ENCODE measurements at regions not wholly inside any gene's neighbourhood (a gene's known extent, or its start where the extent isn't known, plus 50 kb on each side); places are given as distances from the start of the nearest gene placed in this dataset.
"Not testable (repeated sequence)": the region's sequence is repeated elsewhere in the genome, so short reads cannot be mapped to it uniquely, and the experiment has no call there.

DNA sequence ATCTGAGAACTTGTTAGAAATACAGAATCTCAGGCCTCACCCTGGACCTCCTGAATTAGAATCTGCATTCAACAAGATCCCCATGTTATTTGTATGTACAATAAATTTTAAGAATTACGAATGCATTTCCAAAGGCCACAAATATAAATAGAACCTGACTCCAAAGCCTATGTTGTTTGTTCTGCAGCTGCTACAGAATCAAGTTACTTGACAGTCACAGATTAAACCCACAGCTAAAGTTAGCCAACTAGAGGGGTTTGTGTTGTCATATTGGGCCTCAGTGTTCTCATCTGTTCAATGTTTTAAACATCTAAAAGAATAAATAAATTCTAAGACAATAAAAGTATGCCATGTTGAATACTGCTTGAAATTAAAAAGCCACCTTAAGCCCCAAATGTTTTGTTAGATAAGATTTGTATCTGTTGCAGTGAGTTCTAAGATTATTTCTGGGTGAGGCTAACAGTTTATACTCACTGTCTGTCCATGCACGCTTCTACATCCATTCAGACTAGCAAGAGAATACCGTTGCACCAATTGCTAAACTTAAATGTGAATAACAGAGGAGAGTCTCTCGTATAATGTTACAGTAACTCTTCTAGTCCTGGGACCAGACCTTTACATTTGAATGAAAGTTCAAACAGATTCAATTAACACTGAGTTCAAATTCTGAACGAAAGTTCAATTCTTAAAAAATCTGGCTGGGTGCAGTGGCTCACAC lies 200.4 kb downstream of the MEMO1 start:
- no peak overlapping the region for H2AFZ ChIP-seq (ENCODE audit: insufficient read depth, low read depth, low read length, poor library complexity, severe bottlenecking)
- WGBS (ENCODE audit: insufficient coverage) = 100% methylated on average over 2 of the region's 5 CpGs

DNA sequence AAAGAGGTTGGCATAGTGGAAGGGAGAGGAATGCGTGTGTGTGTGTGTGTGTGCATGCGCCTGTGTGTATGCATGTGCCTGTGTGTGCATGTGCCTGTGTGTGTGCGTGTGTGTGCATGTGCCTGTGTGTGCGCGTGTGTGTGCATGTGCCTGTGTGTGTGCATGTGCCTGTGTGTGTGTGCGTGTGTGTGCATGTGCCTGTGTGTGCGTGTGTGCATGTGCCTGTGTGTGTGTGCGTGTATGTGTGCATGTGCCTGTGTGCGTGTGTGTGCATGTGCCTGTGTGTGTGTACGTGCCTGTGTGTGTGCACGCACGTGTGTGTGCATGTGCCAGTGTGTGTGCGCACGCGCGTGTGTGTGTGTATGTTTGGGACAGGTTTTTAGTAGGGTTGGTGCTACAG lies 205.1 kb downstream of the MEMO1 start:
- intact Hi-C loops (cut with micrococcal nuclease) = no loop called here
- Histone ChIP-seq H3K9ac (ENCODE audit: low read length) (no peak overlapping the region), H3K27me3 (replicated peaks in 1 of 4; ENCODE audit: control extremely low read depth in 1 of 4, control insufficient read depth in 3 of 4, insufficient read depth in 4 of 4, low read length in 3 of 4) (no peaks in the 10 kb centered on the region), H3K4me3 (ENCODE audit: control extremely low read depth in 1 of 5, extremely low read depth in 1 of 5, insufficient read depth in 1 of 5, low read depth in 2 of 5, low read length in 4 of 5) (no peak overlapping the region), H3K9me3 (ENCODE audit: control extremely low read depth in 1 of 3, control insufficient read depth in 2 of 3, insufficient read depth in 1 of 3, low read length in 2 of 3) (peaks cover 0 to 4% (median 0%) of the 10 kb centered on the region in 3 donors), H4K20me1 (ENCODE audit: control insufficient read depth, insufficient read depth, low read length, poor library complexity, severe bottlenecking) (no peaks in the 10 kb centered on the region), H3K36me3 (replicated peaks in 1 of 2; ENCODE audit: control extremely low read depth in 1 of 2, control insufficient read depth in 1 of 2, extremely low read depth in 1 of 2, insufficient read depth in 2 of 2, low read length in 1 of 2) (no peaks in the 10 kb centered on the region), H3K27ac (ENCODE audit: low read length in 2 of 2) (no peak overlapping the region), H3K4me1 (ENCODE audit: control insufficient read depth in 2 of 2, insufficient read depth in 2 of 2, low read length in 2 of 2) (no peaks in the 10 kb centered on the region), H3K4me2 (replicated peaks; ENCODE audit: low read depth, low read length, poor library complexity, severe bottlenecking) (no peak overlapping the region), H3K79me2 (ENCODE audit: control insufficient read depth, insufficient read depth, low read length) (no peaks in the 10 kb centered on the region), H2AFZ (ENCODE audit: insufficient read depth, low read depth, low read length, poor library complexity, severe bottlenecking) (no peak overlapping the region)
- H3K27ac Mint-ChIP-seq = no peak overlapping the region
- ChIA-PET POLR2A (no interaction called here), CTCF (no interaction called here)
- H3K27me3 Mint-ChIP-seq = peaks cover 3% of the 10 kb centered on the region
- H3K4me1 Mint-ChIP-seq = no peaks in the 10 kb centered on the region
- H3K4me3 Mint-ChIP-seq = no peak overlapping the region
- no peaks in the 10 kb centered on the region for H3K9me3 Mint-ChIP-seq (ENCODE audit: insufficient read depth)
- WGBS (ENCODE audit: insufficient coverage) = 89% methylated on average over 16 of the region's 16 CpGs
- DNase-seq (no peak), ATAC-seq (ENCODE audit: low read depth) (no peak)
- TF ChIP-seq, protein P1, sequence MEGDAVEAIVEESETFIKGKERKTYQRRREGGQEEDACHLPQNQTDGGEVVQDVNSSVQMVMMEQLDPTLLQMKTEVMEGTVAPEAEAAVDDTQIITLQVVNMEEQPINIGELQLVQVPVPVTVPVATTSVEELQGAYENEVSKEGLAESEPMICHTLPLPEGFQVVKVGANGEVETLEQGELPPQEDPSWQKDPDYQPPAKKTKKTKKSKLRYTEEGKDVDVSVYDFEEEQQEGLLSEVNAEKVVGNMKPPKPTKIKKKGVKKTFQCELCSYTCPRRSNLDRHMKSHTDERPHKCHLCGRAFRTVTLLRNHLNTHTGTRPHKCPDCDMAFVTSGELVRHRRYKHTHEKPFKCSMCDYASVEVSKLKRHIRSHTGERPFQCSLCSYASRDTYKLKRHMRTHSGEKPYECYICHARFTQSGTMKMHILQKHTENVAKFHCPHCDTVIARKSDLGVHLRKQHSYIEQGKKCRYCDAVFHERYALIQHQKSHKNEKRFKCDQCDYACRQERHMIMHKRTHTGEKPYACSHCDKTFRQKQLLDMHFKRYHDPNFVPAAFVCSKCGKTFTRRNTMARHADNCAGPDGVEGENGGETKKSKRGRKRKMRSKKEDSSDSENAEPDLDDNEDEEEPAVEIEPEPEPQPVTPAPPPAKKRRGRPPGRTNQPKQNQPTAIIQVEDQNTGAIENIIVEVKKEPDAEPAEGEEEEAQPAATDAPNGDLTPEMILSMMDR (IDR thresholded peaks at IDR 0.05) = no peak

More for the DNA sequence above, 200.4 kb downstream of the MEMO1 start:
- ChIA-PET CTCF (no interaction called here), POLR2A (no interaction called here)
- no peak for ATAC-seq (ENCODE audit: low read depth)
- Histone ChIP-seq H3K9ac (ENCODE audit: low read length) (no peak overlapping the region), H3K4me3 (ENCODE audit: control extremely low read depth in 1 of 5, extremely low read depth in 1 of 5, insufficient read depth in 1 of 5, low read depth in 2 of 5, low read length in 4 of 5) (no peak overlapping the region), H3K27ac (ENCODE audit: low read length in 2 of 2) (no peak overlapping the region), H4K20me1 (ENCODE audit: control insufficient read depth, insufficient read depth, low read length, poor library complexity, severe bottlenecking) (no peaks in the 10 kb centered on the region), H3K4me1 (ENCODE audit: control insufficient read depth in 2 of 2, insufficient read depth in 2 of 2, low read length in 2 of 2) (peaks cover 15 to 16% of the 10 kb centered on the region in 2 donors), H3K79me2 (ENCODE audit: control insufficient read depth, insufficient read depth, low read length) (no peaks in the 10 kb centered on the region), H3K9me3 (ENCODE audit: control extremely low read depth in 1 of 3, control insufficient read depth in 2 of 3, insufficient read depth in 1 of 3, low read length in 2 of 3) (peaks cover 0 to 4% (median 0%) of the 10 kb centered on the region in 3 donors), H3K27me3 (replicated peaks in 1 of 4; ENCODE audit: control extremely low read depth in 1 of 4, control insufficient read depth in 3 of 4, insufficient read depth in 4 of 4, low read length in 3 of 4) (no peaks in the 10 kb centered on the region), H3K4me2 (replicated peaks; ENCODE audit: low read depth, low read length, poor library complexity, severe bottlenecking) (no peak overlapping the region), H3K36me3 (replicated peaks in 1 of 2; ENCODE audit: control extremely low read depth in 1 of 2, control insufficient read depth in 1 of 2, extremely low read depth in 1 of 2, insufficient read depth in 2 of 2, low read length in 1 of 2) (no peaks in the 10 kb centered on the region)
- no peaks in the 10 kb centered on the region for H3K9me3 Mint-ChIP-seq (ENCODE audit: insufficient read depth)
- TF ChIP-seq EZH2 (IDR thresholded peaks at IDR 0.05; ENCODE audit: borderline replicate concordance, insufficient read depth, low read depth, low read length, poor library complexity, severe bottlenecking) = no peak
- TF ChIP-seq, protein P1 (IDR thresholded peaks at IDR 0.05) = no peak
- no peak overlapping the region for H3K4me3 Mint-ChIP-seq
- no peak overlapping the region for H3K27ac Mint-ChIP-seq
- DNase-seq = no peak
- peaks cover 15% of the 10 kb centered on the region for H3K4me1 Mint-ChIP-seq
- intact Hi-C loops (cut with micrococcal nuclease) = no loop called here
- H3K27me3 Mint-ChIP-seq = no peaks in the 10 kb centered on the region

GRCh38 chr2:31803481-31804153 lies 207.2 kb downstream of the MEMO1 start:
- intact Hi-C loops (cut with micrococcal nuclease); H3K27ac Mint-ChIP-seq; H3K9ac ChIP-seq (ENCODE audit: low read length); H2AFZ ChIP-seq (ENCODE audit: insufficient read depth, low read depth, low read length, poor library complexity, severe bottlenecking); H3K27me3 Mint-ChIP-seq; DNase-seq; H3K4me2 ChIP-seq (replicated peaks; ENCODE audit: low read depth, low read length, poor library complexity, severe bottlenecking); H3K27me3 ChIP-seq (replicated peaks in 1 of 4; ENCODE audit: control extremely low read depth in 1 of 4, control insufficient read depth in 3 of 4, insufficient read depth in 4 of 4, low read length in 3 of 4); POLR2A ChIA-PET; H3K27ac ChIP-seq (ENCODE audit: low read length in 2 of 2); H3K79me2 ChIP-seq (ENCODE audit: control insufficient read depth, insufficient read depth, low read length); H3K4me3 ChIP-seq (ENCODE audit: control extremely low read depth in 1 of 5, extremely low read depth in 1 of 5, insufficient read depth in 1 of 5, low read depth in 2 of 5, low read length in 4 of 5); H3K9me3 Mint-ChIP-seq (ENCODE audit: insufficient read depth); H3K4me1 Mint-ChIP-seq; CTCF ChIA-PET; H3K9me3 ChIP-seq (ENCODE audit: control extremely low read depth in 1 of 3, control insufficient read depth in 2 of 3, insufficient read depth in 1 of 3, low read length in 2 of 3); ATAC-seq (ENCODE audit: low read depth); H3K4me3 Mint-ChIP-seq; H4K20me1 ChIP-seq (ENCODE audit: control insufficient read depth, insufficient read depth, low read length, poor library complexity, severe bottlenecking); H3K36me3 ChIP-seq (replicated peaks in 1 of 2; ENCODE audit: control extremely low read depth in 1 of 2, control insufficient read depth in 1 of 2, extremely low read depth in 1 of 2, insufficient read depth in 2 of 2, low read length in 1 of 2); H3K4me1 ChIP-seq (ENCODE audit: control insufficient read depth in 2 of 2, insufficient read depth in 2 of 2, low read length in 2 of 2): not testable (repeated sequence)
- WGBS (ENCODE audit: insufficient coverage) = 76% methylated on average over 44 of the region's 44 CpGs
